CD4-positive, alpha-beta T cell treated with Interleukin-12 subunit alpha and Interleukin-12 subunit beta, for 1 hour (primary cell): ENCODE measurements at regions not wholly inside any gene's neighbourhood (a gene's known extent, or its start where the extent isn't known, plus 50 kb on each side); places are given as distances from the start of the nearest gene placed in this dataset.
"Not testable (repeated sequence)": the region's sequence is repeated elsewhere in the genome, so short reads cannot be mapped to it uniquely, and the experiment has no call there.

Experiments
- DNase-seq: peaks from one replicate; pipeline ENCODE4 v3.0.0-alpha.2; 2020

- DNase-seq: no peak
These were observed 1282.3 kb upstream of the GJE1 start for GRCh38 chr6:140850438-140850837.

- DNase-seq: no peak
These were observed 1283.3 kb upstream of the GJE1 start for GRCh38 chr6:140849456-140849855.

- DNase-seq: no peak
These were observed 1285.5 kb upstream of the GJE1 start for GRCh38 chr6:140847262-140847645.

- no peak for DNase-seq
These were observed 1286.0 kb upstream of the GJE1 start for GRCh38 chr6:140846503-140847261.

- DNase-seq: no peak
These were observed 1287.0 kb upstream of the GJE1 start for GRCh38 chr6:140845701-140846100.

GRCh38 chr6:140844167-140844566 lies 1288.6 kb upstream of the GJE1 start:
- no peak for DNase-seq

GRCh38 chr6:140833408-140833807 lies 1299.3 kb upstream of the GJE1 start:
- no peak for DNase-seq

GRCh38 chr6:140830666-140831065 lies 1302.1 kb upstream of the GJE1 start:
- DNase-seq: no peak

- DNase-seq: no peak
These were observed 1303.9 kb upstream of the GJE1 start for GRCh38 chr6:140828856-140829255.

- no peak for DNase-seq
These were observed 1305.1 kb upstream of the GJE1 start for GRCh38 chr6:140827593-140827992.

GRCh38 chr6:140825731-140826130 lies 1307.0 kb upstream of the GJE1 start:
- no peak for DNase-seq

GRCh38 chr6:140824595-140824994 lies 1308.1 kb upstream of the GJE1 start:
- no peak for DNase-seq

GRCh38 chr6:140821196-140821595 lies 1311.5 kb upstream of the GJE1 start:
- DNase-seq: no peak

- no peak for DNase-seq
These were observed 1315.5 kb upstream of the GJE1 start for GRCh38 chr6:140817176-140817575.

- no peak for DNase-seq
These were observed 1316.0 kb upstream of the GJE1 start for GRCh38 chr6:140816681-140817080.

GRCh38 chr6:140812636-140813035 lies 1320.1 kb upstream of the GJE1 start:
- DNase-seq: no peak

GRCh38 chr6:140811642-140812041 lies 1321.1 kb upstream of the GJE1 start:
- no peak for DNase-seq

GRCh38 chr6:140809694-140810101 lies 1323.0 kb upstream of the GJE1 start:
- DNase-seq: no peak

- DNase-seq: no peak
These were observed 1326.3 kb upstream of the GJE1 start for GRCh38 chr6:140806431-140806830.

- no peak for DNase-seq
These were observed 1338.2 kb upstream of the GJE1 start for GRCh38 chr6:140794544-140794943.

GRCh38 chr6:140790109-140790508 lies 1342.6 kb upstream of the GJE1 start:
- DNase-seq: no peak

GRCh38 chr6:140789466-140789865 lies 1343.3 kb upstream of the GJE1 start:
- DNase-seq: no peak

- no peak for DNase-seq
These were observed 1346.8 kb upstream of the GJE1 start for GRCh38 chr6:140785926-140786325.

- no peak for DNase-seq
These were observed 1348.2 kb upstream of the GJE1 start for GRCh38 chr6:140784573-140784972.

GRCh38 chr6:140783504-140783903 lies 1349.2 kb upstream of the GJE1 start:
- not testable (repeated sequence) for DNase-seq
